A204.1 (cell line): ENCODE measurements at regions not wholly inside any gene's neighbourhood (a gene's known extent, or its start where the extent isn't known, plus 50 kb on each side); places are given as distances from the start of the nearest gene placed in this dataset.
A peak's percentile ranks its signal among the peaks of the same experiment; 100 is the strongest.
"Not testable (repeated sequence)": the region's sequence is repeated elsewhere in the genome, so short reads cannot be mapped to it uniquely, and the experiment has no call there.

Experiments
- FAIRE-seq: peaks from 2 replicates; lab custom pipeline; 2012; peaks lifted over from hg19 to GRCh38; lab: Jason Lieb, UNC

GRCh38 chr13:44652962-44653660, 77.0 kb upstream of the TSC22D1 start:
- FAIRE-seq: no peak

DNA sequence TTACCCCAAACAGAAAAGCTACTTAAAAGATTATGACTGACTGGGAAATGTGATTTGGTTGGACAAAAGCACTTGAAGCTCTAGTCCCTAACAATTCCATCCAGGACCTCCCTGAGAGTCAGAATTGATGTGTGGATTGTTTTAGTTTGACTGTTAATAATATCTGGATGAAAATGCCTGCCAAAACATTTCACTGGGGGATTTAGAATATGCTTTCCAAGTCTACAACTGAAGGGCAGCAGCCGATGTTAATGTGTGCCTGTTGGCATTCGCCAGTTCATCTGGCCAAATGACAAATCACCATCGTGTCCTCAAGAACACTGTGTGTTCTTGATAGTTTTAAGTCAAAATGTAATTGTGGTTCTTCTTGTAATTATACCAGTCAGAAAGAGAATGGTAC, 76.0 kb upstream of the TSC22D1 start:
- no peak for FAIRE-seq

DNA sequence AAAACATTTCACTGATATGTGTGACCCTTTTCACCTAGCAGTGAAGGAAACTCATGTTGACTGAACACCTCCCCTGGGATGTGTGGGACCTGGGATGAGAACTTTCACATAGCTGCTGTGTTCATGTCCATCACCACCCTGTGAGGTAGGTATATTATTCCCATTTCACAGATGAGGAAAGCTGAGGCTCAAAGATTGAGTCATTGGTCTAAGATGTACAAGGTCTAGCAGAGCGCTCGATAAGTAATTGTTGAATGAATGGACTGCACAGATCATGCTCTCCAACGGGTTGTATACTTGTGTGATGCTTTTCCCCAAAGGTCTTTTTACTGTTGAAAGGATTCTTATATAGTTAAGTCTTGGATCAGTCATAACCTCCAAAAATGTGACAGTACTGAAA, 75.6 kb upstream of the TSC22D1 start:
- FAIRE-seq: no peak

DNA sequence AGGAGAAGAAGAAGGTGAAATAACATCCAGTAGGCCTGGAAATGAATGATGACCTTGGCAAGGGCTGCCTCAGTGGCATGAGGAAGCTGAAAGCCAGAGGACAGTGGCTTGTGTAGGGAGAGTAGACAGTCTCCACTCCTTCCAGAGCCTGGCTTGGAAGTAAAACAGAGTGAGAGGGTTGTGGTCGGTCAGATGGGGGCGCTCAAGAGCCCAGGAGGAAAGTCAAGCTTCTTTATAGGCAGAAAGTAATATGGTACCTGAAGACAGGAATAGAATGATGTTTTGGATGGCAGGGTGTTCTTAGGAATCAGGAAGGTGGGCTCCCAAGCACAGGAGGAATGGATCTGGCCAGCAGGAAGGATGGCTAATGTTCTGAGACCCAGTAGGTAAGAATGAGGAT, 75.1 kb upstream of the TSC22D1 start:
- no peak for FAIRE-seq

DNA sequence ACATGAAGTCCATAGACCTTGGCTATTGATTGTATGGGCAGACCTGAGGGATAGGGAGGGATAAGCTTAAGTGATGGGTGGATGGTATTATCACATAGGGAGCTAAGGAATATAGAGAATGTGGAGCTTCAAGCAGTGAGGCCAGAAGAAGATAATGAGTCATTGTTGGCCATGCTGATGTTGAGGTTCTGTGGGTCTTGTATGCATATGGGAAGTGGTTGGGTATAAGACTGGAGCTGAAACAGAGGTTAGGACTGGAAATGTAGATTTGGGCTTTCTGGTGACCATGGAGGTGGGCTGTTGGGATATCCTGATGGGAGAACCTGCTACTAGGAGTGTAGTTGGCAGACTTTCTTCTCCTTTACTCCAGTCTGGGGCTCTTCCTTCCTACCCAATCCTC, 73.7 kb upstream of the TSC22D1 start:
- no peak for FAIRE-seq

- FAIRE-seq: no peak
Measured at GRCh38 chr13:44649104-44649428, 72.9 kb upstream of the TSC22D1 start.

GRCh38 chr13:44648392-44649103, 72.4 kb upstream of the TSC22D1 start:
- peak; percentile 37 for FAIRE-seq

GRCh38 chr13:44647560-44647959, 71.4 kb upstream of the TSC22D1 start:
- FAIRE-seq: not testable (repeated sequence)

- no peak for FAIRE-seq
Measured at GRCh38 chr13:44646044-44646443, 69.9 kb upstream of the TSC22D1 start.

DNA sequence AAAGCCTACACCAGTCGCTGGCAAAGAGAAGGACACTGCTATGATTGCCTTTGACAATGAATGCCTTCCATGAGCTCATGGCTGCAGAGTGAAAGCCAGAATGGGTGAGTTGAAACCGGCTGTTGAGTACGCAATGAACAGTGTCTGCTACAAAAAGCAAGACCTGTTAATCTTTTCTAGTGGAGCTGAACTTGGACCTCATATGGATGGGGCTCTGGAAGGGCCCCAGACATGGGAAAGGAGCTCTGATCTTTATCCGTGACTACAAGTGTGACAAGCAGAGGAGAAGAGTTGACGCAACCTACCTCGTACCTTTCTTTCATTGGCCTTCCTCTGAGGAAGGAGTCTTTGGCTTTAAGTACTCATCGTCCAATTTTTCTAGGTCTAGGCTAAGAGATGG, 67.1 kb upstream of the TSC22D1 start:
- no peak for FAIRE-seq

DNA sequence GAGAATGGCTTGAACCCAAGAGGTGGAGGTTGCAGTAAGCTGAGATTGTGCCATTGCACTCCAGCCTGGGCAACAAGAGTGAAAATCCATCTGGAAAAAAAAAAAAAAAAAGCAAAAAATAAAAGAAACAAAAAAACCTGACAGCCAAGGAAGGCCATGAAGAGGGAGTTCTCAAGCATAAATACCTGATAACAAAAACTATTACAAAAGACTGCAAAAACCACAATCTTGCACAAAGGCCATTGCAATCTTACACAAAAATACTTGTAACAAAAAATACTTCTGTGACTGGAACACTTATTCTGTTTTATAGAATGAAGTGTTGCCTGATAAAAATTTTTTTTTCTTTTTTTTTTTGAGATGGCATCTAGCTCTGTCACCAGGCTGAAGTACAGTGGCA, 61.5 kb upstream of the TSC22D1 start:
- no peak for FAIRE-seq

DNA sequence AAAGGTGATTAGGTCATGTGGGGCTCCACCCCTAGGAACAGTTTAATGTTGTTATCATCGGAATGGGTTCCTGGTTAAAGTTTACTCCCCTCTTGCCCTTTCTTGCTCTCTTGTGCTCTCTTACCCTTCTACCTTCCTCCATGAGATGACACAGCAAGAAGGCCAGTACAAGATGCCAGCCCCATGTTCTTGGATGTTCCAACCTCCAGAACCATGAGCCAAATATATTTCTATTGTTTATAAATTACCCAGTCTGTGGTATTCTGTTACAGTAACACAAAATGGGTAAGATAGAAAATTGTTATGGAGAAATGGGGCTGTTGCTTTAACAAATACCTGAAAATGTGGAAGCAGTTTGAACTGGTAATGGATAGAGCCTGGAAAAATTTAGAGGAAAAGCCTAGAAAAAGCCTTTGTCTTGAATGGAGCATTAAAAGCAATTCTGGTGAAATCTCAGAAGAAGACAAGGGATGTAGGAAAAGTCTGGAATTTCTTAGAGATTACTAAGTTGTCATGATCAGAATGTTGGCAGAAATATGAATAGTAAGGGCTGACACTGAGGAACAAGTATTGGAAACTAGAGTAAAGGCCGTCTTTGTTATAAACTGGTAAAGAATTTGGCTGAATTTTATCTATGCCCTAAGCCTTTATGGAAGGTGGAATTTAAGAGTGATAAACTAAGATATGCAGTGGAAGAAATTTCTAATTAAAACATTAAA, 53.5 kb upstream of the TSC22D1 start:
- FAIRE-seq: no peak

GRCh38 chr13:44628826-44629225, 52.7 kb upstream of the TSC22D1 start:
- FAIRE-seq: not testable (repeated sequence)

DNA sequence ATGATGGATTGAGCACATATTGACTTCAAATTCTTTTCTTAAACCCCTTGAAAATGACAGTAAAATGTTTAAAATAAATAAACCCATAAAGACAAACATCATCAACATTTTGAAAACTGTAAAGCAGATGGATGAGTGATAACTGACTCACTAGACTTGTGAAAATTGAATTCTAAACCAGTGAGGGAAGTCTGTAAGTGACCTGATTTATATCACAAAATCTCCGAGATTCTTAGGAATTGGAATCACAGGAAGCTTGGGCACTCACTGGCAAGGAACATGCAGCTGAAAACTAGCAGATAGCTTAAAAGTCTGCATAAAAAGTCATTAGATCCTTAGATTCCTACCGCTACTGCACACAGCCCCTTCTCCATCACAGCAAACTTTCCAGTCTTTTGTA, 51.3 kb upstream of the TSC22D1 start:
- no peak for FAIRE-seq

DNA sequence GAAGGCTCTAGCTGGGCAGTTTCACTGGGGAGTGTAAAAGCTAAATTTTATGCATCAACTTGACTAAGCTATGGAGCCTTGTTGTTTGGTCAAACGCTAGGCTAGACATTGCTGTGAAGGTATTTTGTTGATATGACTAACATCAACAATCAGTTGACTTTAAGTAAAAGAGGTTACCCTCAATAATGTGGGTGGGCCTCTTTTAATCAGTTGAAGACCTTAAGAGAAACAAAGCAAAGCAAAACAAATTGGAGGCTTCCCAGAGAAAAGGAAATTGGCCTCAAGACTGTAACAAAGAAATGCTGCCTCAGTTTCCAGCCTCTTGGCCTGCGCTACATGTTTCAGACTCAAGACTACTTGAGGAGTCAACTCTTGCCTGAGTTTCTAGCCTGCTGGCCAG, 50.0 kb upstream of the TSC22D1 start:
- FAIRE-seq: no peak
